ENCODE measurements at regions not wholly inside any gene's neighbourhood (a gene's known extent, or its start where the extent isn't known, plus 50 kb on each side); places are given as distances from the start of the nearest gene placed in this dataset.

- TF ChIP-seq BHLHE40 (IDR thresholded peaks at IDR 0.05; ENCODE audit: low read depth, low read length) (no peak), NPAS2 (CRISPR knock-in tag; IDR thresholded peaks at IDR 0.05; ENCODE audit: borderline replicate concordance) (no peak), FOSL2 (IDR thresholded peaks at IDR 0.05) (no peak), FOSL2 (CRISPR knock-in tag; IDR thresholded peaks at IDR 0.05) (0 out of 2 replicates have a peak, but pooled peaks have one; percentile 8), RCOR1 (IDR thresholded peaks at IDR 0.05; ENCODE audit: low read depth, low read length) (no peak), SMC3 (IDR thresholded peaks at IDR 0.05) (peak; percentile 71), NFE2L2 (conservative IDR thresholded peaks at IDR 0.05; ENCODE audit: low read length) (no peak), ZSCAN20 (CRISPR knock-in tag; IDR thresholded peaks at IDR 0.05) (no peak), HOXB5 (CRISPR knock-in tag; IDR thresholded peaks at IDR 0.05) (no peak), ZNF302 (CRISPR knock-in tag; IDR thresholded peaks at IDR 0.05) (no peak), ZFP36 (IDR thresholded peaks at IDR 0.05; ENCODE audit: borderline replicate concordance, partially characterized antibody) (no peak), E2F6 (IDR thresholded peaks at IDR 0.05; ENCODE audit: borderline replicate concordance, low read depth) (no peak), CBX2 (IDR thresholded peaks at IDR 0.05; ENCODE audit: borderline replicate concordance, low read depth) (no peak), MAZ (IDR thresholded peaks at IDR 0.05; ENCODE audit: borderline replicate concordance, low read depth, low read length) (peak; percentile 75; the same call in 1 of the 2 replicates), EHF (CRISPR knock-in tag; IDR thresholded peaks at IDR 0.05) (no peak), EHMT2 (IDR thresholded peaks at IDR 0.05; ENCODE audit: low read depth) (no peak), POLR2AphosphoS2 (conservative IDR thresholded peaks at IDR 0.05; ENCODE audit: low read length) (no peak), PBX3 (IDR thresholded peaks at IDR 0.05) (no peak), FOXS1 (CRISPR knock-in tag; IDR thresholded peaks at IDR 0.05) (no peak), RNF2 (IDR thresholded peaks at IDR 0.05; ENCODE audit: borderline replicate concordance, low read depth) (no peak), POLR2A (IDR thresholded peaks at IDR 0.05; ENCODE audit: low read length) (no peak), RARB (CRISPR knock-in tag; IDR thresholded peaks at IDR 0.05) (no peak), MAFK (IDR thresholded peaks at IDR 0.05; ENCODE audit: partially characterized antibody) (no peak), CEBPB (IDR thresholded peaks at IDR 0.05) (0 out of 4 replicates have a peak, but pooled peaks of 1 of the 2 experiments have one; percentile 3), USF2 (IDR thresholded peaks at IDR 0.05) (no peak), MYC (IDR thresholded peaks at IDR 0.05; ENCODE audit: borderline replicate concordance, low read length) (no peak), EP300 (IDR thresholded peaks at IDR 0.05) (no peak), ESRRA (IDR thresholded peaks at IDR 0.05; ENCODE audit: borderline replicate concordance, low read length) (no peak), FOSB (CRISPR knock-in tag; IDR thresholded peaks at IDR 0.05) (no peak), HOXB13 (CRISPR knock-in tag; IDR thresholded peaks at IDR 0.05; ENCODE audit: low read depth) (no peak), RAD21 (conservative IDR thresholded peaks at IDR 0.05 in 1 of 2, IDR thresholded peaks at IDR 0.05 in 1 of 2) (peak; percentile 89 to 90), NR3C1 (IDR thresholded peaks at IDR 0.05) (no peak)
- TF ChIP-seq, protein P1, sequence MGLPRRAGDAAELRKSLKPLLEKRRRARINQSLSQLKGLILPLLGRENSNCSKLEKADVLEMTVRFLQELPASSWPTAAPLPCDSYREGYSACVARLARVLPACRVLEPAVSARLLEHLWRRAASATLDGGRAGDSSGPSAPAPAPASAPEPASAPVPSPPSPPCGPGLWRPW (IDR thresholded peaks at IDR 0.05), result no peak
- TF ChIP-seq, protein P2, sequence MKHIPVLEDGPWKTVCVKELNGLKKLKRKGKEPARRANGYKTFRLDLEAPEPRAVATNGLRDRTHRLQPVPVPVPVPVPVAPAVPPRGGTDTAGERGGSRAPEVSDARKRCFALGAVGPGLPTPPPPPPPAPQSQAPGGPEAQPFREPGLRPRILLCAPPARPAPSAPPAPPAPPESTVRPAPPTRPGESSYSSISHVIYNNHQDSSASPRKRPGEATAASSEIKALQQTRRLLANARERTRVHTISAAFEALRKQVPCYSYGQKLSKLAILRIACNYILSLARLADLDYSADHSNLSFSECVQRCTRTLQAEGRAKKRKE (CRISPR knock-in tag; IDR thresholded peaks at IDR 0.05; ENCODE audit: low read depth), result no peak
- TF ChIP-seq, protein P3, sequence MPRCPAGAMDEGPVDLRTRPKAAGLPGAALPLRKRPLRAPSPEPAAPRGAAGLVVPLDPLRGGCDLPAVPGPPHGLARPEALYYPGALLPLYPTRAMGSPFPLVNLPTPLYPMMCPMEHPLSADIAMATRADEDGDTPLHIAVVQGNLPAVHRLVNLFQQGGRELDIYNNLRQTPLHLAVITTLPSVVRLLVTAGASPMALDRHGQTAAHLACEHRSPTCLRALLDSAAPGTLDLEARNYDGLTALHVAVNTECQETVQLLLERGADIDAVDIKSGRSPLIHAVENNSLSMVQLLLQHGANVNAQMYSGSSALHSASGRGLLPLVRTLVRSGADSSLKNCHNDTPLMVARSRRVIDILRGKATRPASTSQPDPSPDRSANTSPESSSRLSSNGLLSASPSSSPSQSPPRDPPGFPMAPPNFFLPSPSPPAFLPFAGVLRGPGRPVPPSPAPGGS (IDR thresholded peaks at IDR 0.05), result peak; percentile 76; the same call in 1 of the 3 replicates
- TF ChIP-seq, protein P4, sequence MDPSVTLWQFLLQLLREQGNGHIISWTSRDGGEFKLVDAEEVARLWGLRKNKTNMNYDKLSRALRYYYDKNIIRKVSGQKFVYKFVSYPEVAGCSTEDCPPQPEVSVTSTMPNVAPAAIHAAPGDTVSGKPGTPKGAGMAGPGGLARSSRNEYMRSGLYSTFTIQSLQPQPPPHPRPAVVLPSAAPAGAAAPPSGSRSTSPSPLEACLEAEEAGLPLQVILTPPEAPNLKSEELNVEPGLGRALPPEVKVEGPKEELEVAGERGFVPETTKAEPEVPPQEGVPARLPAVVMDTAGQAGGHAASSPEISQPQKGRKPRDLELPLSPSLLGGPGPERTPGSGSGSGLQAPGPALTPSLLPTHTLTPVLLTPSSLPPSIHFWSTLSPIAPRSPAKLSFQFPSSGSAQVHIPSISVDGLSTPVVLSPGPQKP (IDR thresholded peaks at IDR 0.05; ENCODE audit: low read depth, low read length), result no peak
- TF ChIP-seq, protein P5, sequence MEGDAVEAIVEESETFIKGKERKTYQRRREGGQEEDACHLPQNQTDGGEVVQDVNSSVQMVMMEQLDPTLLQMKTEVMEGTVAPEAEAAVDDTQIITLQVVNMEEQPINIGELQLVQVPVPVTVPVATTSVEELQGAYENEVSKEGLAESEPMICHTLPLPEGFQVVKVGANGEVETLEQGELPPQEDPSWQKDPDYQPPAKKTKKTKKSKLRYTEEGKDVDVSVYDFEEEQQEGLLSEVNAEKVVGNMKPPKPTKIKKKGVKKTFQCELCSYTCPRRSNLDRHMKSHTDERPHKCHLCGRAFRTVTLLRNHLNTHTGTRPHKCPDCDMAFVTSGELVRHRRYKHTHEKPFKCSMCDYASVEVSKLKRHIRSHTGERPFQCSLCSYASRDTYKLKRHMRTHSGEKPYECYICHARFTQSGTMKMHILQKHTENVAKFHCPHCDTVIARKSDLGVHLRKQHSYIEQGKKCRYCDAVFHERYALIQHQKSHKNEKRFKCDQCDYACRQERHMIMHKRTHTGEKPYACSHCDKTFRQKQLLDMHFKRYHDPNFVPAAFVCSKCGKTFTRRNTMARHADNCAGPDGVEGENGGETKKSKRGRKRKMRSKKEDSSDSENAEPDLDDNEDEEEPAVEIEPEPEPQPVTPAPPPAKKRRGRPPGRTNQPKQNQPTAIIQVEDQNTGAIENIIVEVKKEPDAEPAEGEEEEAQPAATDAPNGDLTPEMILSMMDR (IDR thresholded peaks at IDR 0.05), result peak; percentile 45; the same call in 2 of the 3 replicates
- TF ChIP-seq, protein P6, sequence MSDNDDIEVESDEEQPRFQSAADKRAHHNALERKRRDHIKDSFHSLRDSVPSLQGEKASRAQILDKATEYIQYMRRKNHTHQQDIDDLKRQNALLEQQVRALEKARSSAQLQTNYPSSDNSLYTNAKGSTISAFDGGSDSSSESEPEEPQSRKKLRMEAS (IDR thresholded peaks at IDR 0.05), result peak; percentile 62
These were observed 230.7 kb upstream of the STK26 start (continued) for GRCh38 chrX:131792356-131792749.

Measured in A549 (cell line).